Epithelial cell of esophagus (primary cell): ENCODE measurements at regions not wholly inside any gene's neighbourhood (a gene's known extent, or its start where the extent isn't known, plus 50 kb on each side); places are given as distances from the start of the nearest gene placed in this dataset.
A peak's percentile ranks its signal among the peaks of the same experiment; 100 is the strongest.

Experiments used
- DNase-seq: peaks from one replicate; pipeline ENCODE4 v3.0.0; 2010; ENCODE audit warnings: low read depth
- H3K4me3 ChIP-seq: 2 replicates; pipeline ENCODE4 v1.5.1; 2011; ENCODE audit warnings: mild to moderate bottlenecking, low read length, control low read depth
- CTCF ChIP-seq: IDR thresholded peaks from 2 replicates; pipeline ENCODE4 v1.5.1; 2011; ENCODE audit warnings: low read depth, mild to moderate bottlenecking, low read length, control low read depth, inconsistent platforms; ENCODE audit not compliant: insufficient read depth; ENCODE audit errors: missing control alignments

GRCh38 chr9:99713838-99714306 is 107.8 kb upstream of the NR4A3 start:
- DNase-seq: no peak
- no peak for TF ChIP-seq CTCF
- no peak overlapping the region for H3K4me3 ChIP-seq

- no peak overlapping the region for H3K4me3 ChIP-seq
- no peak for DNase-seq
- no peak for TF ChIP-seq CTCF
Observed at GRCh38 chr9:99718631-99719030, 103.1 kb upstream of the NR4A3 start.

GRCh38 chr9:99720455-99721050 is 101.1 kb upstream of the NR4A3 start:
- TF ChIP-seq CTCF: no peak
- DNase-seq: no peak
- H3K4me3 ChIP-seq: no peak overlapping the region

- no peak overlapping the region for H3K4me3 ChIP-seq
- TF ChIP-seq CTCF: no peak
- no peak for DNase-seq
Observed at GRCh38 chr9:99721898-99722297, 99.8 kb upstream of the NR4A3 start.

- no peak for DNase-seq
- no peak for TF ChIP-seq CTCF
Observed at GRCh38 chr9:99722877-99723276, 98.8 kb upstream of the NR4A3 start.

GRCh38 chr9:99724640-99725039 is 97.0 kb upstream of the NR4A3 start:
- no peak for DNase-seq
- H3K4me3 ChIP-seq: no peak overlapping the region
- no peak for TF ChIP-seq CTCF

More at GRCh38 chr9:99722877-99723276, 98.8 kb upstream of the NR4A3 start:
- no peak overlapping the region for H3K4me3 ChIP-seq

GRCh38 chr9:99725852-99726251 is 95.8 kb upstream of the NR4A3 start:
- peak; percentile 16 for DNase-seq
- no peak for TF ChIP-seq CTCF

More at GRCh38 chr9:99725852-99726251, 95.8 kb upstream of the NR4A3 start:
- no peak overlapping the region for H3K4me3 ChIP-seq
